Frontal cortex (tissue), 3 donors: ENCODE measurements at regions not wholly inside any gene's neighbourhood (a gene's known extent, or its start where the extent isn't known, plus 50 kb on each side); places are given as distances from the start of the nearest gene placed in this dataset.
"Not testable (repeated sequence)": the region's sequence is repeated elsewhere in the genome, so short reads cannot be mapped to it uniquely, and the experiment has no call there.

ENCODE experiments used
- DNase-seq, 2 donors: peaks; one replicate each; pipeline ENCODE4 v3.0.0; 2012; ENCODE audit warnings: low spot score in 2 of 2
- FAIRE-seq: peaks from 2 replicates; lab custom pipeline; 2012; peaks lifted over from hg19 to GRCh38; lab: Jason Lieb, UNC
- donor health status: control.
- donor health status: control.
- donor health status: control.

- FAIRE-seq, result no peak
- DNase-seq, result no peak
These were observed 163.5 kb downstream of the CDH19 start for GRCh38 chr18:66440433-66440832.

GRCh38 chr18:66439670-66440069, 164.2 kb downstream of the CDH19 start:
- no peak for DNase-seq
- FAIRE-seq, result no peak

GRCh38 chr18:66438711-66439536, 165.0 kb downstream of the CDH19 start:
- FAIRE-seq, result no peak
- no peak for DNase-seq

GRCh38 chr18:66432636-66433035, 171.3 kb downstream of the CDH19 start:
- no peak for FAIRE-seq
- no peak for DNase-seq

- no peak for FAIRE-seq
These were observed 175.1 kb downstream of the CDH19 start for GRCh38 chr18:66428795-66429194.

GRCh38 chr18:66419400-66419799, 184.5 kb downstream of the CDH19 start:
- FAIRE-seq (no peak), DNase-seq (no peak)

More at GRCh38 chr18:66428795-66429194, 175.1 kb downstream of the CDH19 start:
- DNase-seq, result no peak

- DNase-seq (no peak), FAIRE-seq (no peak)
These were observed 193.2 kb downstream of the CDH19 start for GRCh38 chr18:66410692-66411091.

- no peak for FAIRE-seq
- no peak for DNase-seq
These were observed 208.1 kb downstream of the CDH19 start for GRCh38 chr18:66395671-66396218.

- no peak for FAIRE-seq
- no peak for DNase-seq
These were observed 210.4 kb downstream of the CDH19 start for GRCh38 chr18:66393463-66393862.

- no peak for FAIRE-seq
- no peak for DNase-seq
These were observed 226.6 kb downstream of the CDH19 start for GRCh38 chr18:66377291-66377690.

- DNase-seq, FAIRE-seq: not testable (repeated sequence)
These were observed 228.5 kb downstream of the CDH19 start for GRCh38 chr18:66375391-66375790.

GRCh38 chr18:66346833-66347588, 256.9 kb downstream of the CDH19 start:
- no peak for DNase-seq

GRCh38 chr18:66344227-66344626, 259.7 kb downstream of the CDH19 start:
- no peak for DNase-seq
- no peak for FAIRE-seq

More at GRCh38 chr18:66346833-66347588, 256.9 kb downstream of the CDH19 start:
- FAIRE-seq, result no peak

GRCh38 chr18:66342577-66342976, 261.3 kb downstream of the CDH19 start:
- DNase-seq (no peak), FAIRE-seq (no peak)

GRCh38 chr18:66334534-66334933, 269.4 kb downstream of the CDH19 start:
- no peak for FAIRE-seq
- no peak for DNase-seq

- no peak for FAIRE-seq
- DNase-seq, result no peak
These were observed 274.2 kb downstream of the CDH19 start for GRCh38 chr18:66329716-66330115.

GRCh38 chr18:66328296-66328878, 275.5 kb downstream of the CDH19 start:
- FAIRE-seq (no peak), DNase-seq (no peak)

- FAIRE-seq, result no peak
- no peak for DNase-seq
These were observed 278.6 kb downstream of the CDH19 start for GRCh38 chr18:66325251-66325650.

- no peak for FAIRE-seq
These were observed 279.3 kb downstream of the CDH19 start for GRCh38 chr18:66324616-66325015.

More at GRCh38 chr18:66324616-66325015, 279.3 kb downstream of the CDH19 start:
- DNase-seq, result no peak
